HEK293 (cell line): ENCODE measurements at regions not wholly inside any gene's neighbourhood (a gene's known extent, or its start where the extent isn't known, plus 50 kb on each side); places are given as distances from the start of the nearest gene placed in this dataset.

Source experiments
- CTCF ChIA-PET: fragments of 350-600 bp; formaldehyde crosslinking; extraction: SDS; loops from one replicate; lab custom pipeline; 2021; ENCODE audit warnings: antibody characterized with exemption; lab: Yijun Ruan, JAX
- POLR2A ChIA-PET: fragments of 300-600 bp; formaldehyde crosslinking; extraction: SDS; loops from one replicate; lab custom pipeline; 2020; ENCODE audit warnings: antibody characterized with exemption, inconsistent platforms; lab: Yijun Ruan, JAX
- H3K27ac ChIP-seq: fragments of 200-500 bp; sonication (Bioruptor generic); 2 replicates; pipeline ENCODE4 v1.5.1; 2014; ENCODE audit warnings: low read depth, low read length, control low read depth, inconsistent platforms; ENCODE audit errors: extremely low read depth
- H3K36me3 ChIP-seq, 2 experiments: fragments of 200-500 bp in 1 of 2; sonication (Bioruptor generic) in 1 of 2; 1 replicate in 1 of 2; 2 replicates in 1 of 2; pipeline ENCODE4 v1.5.1; 2014 to 2017; ENCODE audit warnings: inconsistent platforms in 2 of 2, low read length in 2 of 2; ENCODE audit not compliant: control insufficient read depth in 2 of 2, insufficient read depth in 1 of 2
- H3K4me1 ChIP-seq: fragments of 200-500 bp; sonication (Bioruptor generic); 2 replicates; pipeline ENCODE4 v1.5.1; 2014; ENCODE audit warnings: mild to moderate bottlenecking, low read length, inconsistent platforms; ENCODE audit not compliant: control insufficient read depth, insufficient read depth
- H3K4me3 ChIP-seq: 2 replicates; pipeline ENCODE4 v1.5.1; 2011; ENCODE audit warnings: low read depth, mild to moderate bottlenecking, control low read depth, low read length, moderate library complexity
- H3K9me3 ChIP-seq: fragments of 200-500 bp; sonication (Bioruptor generic); 2 replicates; pipeline ENCODE4 v1.5.1; 2014; ENCODE audit warnings: low read depth, low read length, inconsistent platforms; ENCODE audit not compliant: control insufficient read depth, insufficient read depth
- BCL11A ChIP-seq: fragments of 450-650 bp; formaldehyde crosslinking; IDR thresholded peaks from 2 replicates; pipeline ENCODE4 v1.5.1; 2016; ENCODE audit warnings: low read depth, missing biosample characterization, missing genetic modification characterization
- GLI4 ChIP-seq: fragments of 450-650 bp; formaldehyde crosslinking; IDR thresholded peaks from 2 replicates; pipeline ENCODE4 v1.5.1; 2016; ENCODE audit warnings: missing biosample characterization, missing genetic modification characterization
- INSM2 ChIP-seq: fragments of 450-650 bp; formaldehyde crosslinking; IDR thresholded peaks from 2 replicates; pipeline ENCODE4 v1.5.1; 2016; ENCODE audit warnings: missing biosample characterization, missing genetic modification characterization
- MYNN ChIP-seq: fragments of 450-650 bp; formaldehyde crosslinking; IDR thresholded peaks from 2 replicates; pipeline ENCODE4 v1.5.1; 2016; ENCODE audit warnings: missing biosample characterization, missing genetic modification characterization, borderline replicate concordance
- MZF1 ChIP-seq: fragments of 450-650 bp; formaldehyde crosslinking; IDR thresholded peaks from 2 replicates; pipeline ENCODE4 v1.5.1; 2017; ENCODE audit warnings: missing biosample characterization, missing genetic modification characterization, borderline replicate concordance
- OVOL3 ChIP-seq: fragments of 450-650 bp; formaldehyde crosslinking; IDR thresholded peaks from 2 replicates; pipeline ENCODE4 v1.5.1; 2016; ENCODE audit warnings: missing biosample characterization, missing genetic modification characterization
- PRDM2 ChIP-seq: fragments of 450-650 bp; formaldehyde crosslinking; IDR thresholded peaks from 2 replicates; pipeline ENCODE4 v1.5.1; 2016; ENCODE audit warnings: missing biosample characterization, missing genetic modification characterization, borderline replicate concordance
- YY2 ChIP-seq: fragments of 450-650 bp; formaldehyde crosslinking; IDR thresholded peaks from 2 replicates; pipeline ENCODE4 v1.5.1; 2016; ENCODE audit warnings: missing biosample characterization, missing genetic modification characterization
- ZNF112 ChIP-seq: fragments of 450-650 bp; formaldehyde crosslinking; IDR thresholded peaks from 2 replicates; pipeline ENCODE4 v1.5.0; 2017; ENCODE audit warnings: missing biosample characterization, missing genetic modification characterization
- ZNF26 ChIP-seq: fragments of 450-650 bp; formaldehyde crosslinking; IDR thresholded peaks from 2 replicates; pipeline ENCODE4 v1.5.1; 2016; ENCODE audit warnings: missing biosample characterization, missing genetic modification characterization
- ZNF266 ChIP-seq: fragments of 450-650 bp; formaldehyde crosslinking; IDR thresholded peaks from 2 replicates; pipeline ENCODE4 v1.5.1; 2016; ENCODE audit warnings: missing biosample characterization, missing genetic modification characterization, low read depth
- ZNF274 ChIP-seq, 2 experiments: fragments of 200-500 bp in 1 of 2; fragments of 450-650 bp in 1 of 2; sonication (Bioruptor generic) in 1 of 2; formaldehyde crosslinking in 1 of 2; IDR thresholded peaks; 2 replicates each; pipeline versions ENCODE4 v1.5.1 to v1.6.1; 2014 to 2016; ENCODE audit warnings: borderline replicate concordance in 1 of 2, inconsistent platforms in 1 of 2, low read length in 1 of 2, missing biosample characterization in 1 of 2, missing genetic modification characterization in 1 of 2
- ZNF302 ChIP-seq: fragments of 450-650 bp; formaldehyde crosslinking; IDR thresholded peaks from 2 replicates; pipeline ENCODE4 v1.5.1; 2016; ENCODE audit warnings: missing biosample characterization, missing genetic modification characterization, low read depth
- ZNF335 ChIP-seq: fragments of 450-650 bp; formaldehyde crosslinking; conservative IDR thresholded peaks from 2 replicates; pipeline ENCODE4 v1.5.1; 2016; ENCODE audit warnings: missing biosample characterization, missing genetic modification characterization
- ZNF398 ChIP-seq: fragments of 450-650 bp; formaldehyde crosslinking; IDR thresholded peaks from 2 replicates; pipeline ENCODE4 v1.5.1; 2017; ENCODE audit warnings: missing biosample characterization, missing genetic modification characterization
- ZNF510 ChIP-seq: fragments of 450-650 bp; formaldehyde crosslinking; IDR thresholded peaks from 2 replicates; pipeline ENCODE4 v1.5.1; 2018; ENCODE audit warnings: mild to moderate bottlenecking, missing genetic modification characterization, missing biosample characterization; ENCODE audit not compliant: insufficient replicate concordance
- ZNF529 ChIP-seq: fragments of 450-650 bp; formaldehyde crosslinking; IDR thresholded peaks from 2 replicates; pipeline ENCODE4 v1.5.1; 2017; ENCODE audit warnings: missing genetic modification characterization, missing biosample characterization; ENCODE audit not compliant: insufficient replicate concordance
- ZNF600 ChIP-seq: fragments of 450-650 bp; formaldehyde crosslinking; IDR thresholded peaks from 2 replicates; pipeline ENCODE4 v1.5.1; 2016; ENCODE audit warnings: missing biosample characterization, missing genetic modification characterization
- ZNF624 ChIP-seq: fragments of 450-650 bp; formaldehyde crosslinking; IDR thresholded peaks from 2 replicates; pipeline ENCODE4 v1.5.1; 2017; ENCODE audit warnings: missing biosample characterization, missing genetic modification characterization
- ZNF645 ChIP-seq: fragments of 450-650 bp; formaldehyde crosslinking; IDR thresholded peaks from 2 replicates; pipeline ENCODE4; 2016; ENCODE audit warnings: missing biosample characterization, missing genetic modification characterization
- ZNF677 ChIP-seq: fragments of 450-650 bp; IDR thresholded peaks from 2 replicates; pipeline ENCODE4 v1.5.0; 2018; ENCODE audit warnings: missing biosample characterization, mild to moderate bottlenecking, missing genetic modification characterization, moderate library complexity
- ZNF704 ChIP-seq: fragments of 450-650 bp; formaldehyde crosslinking; IDR thresholded peaks from 2 replicates; pipeline ENCODE4 v1.5.1; 2016; ENCODE audit warnings: missing biosample characterization, missing genetic modification characterization

- CTCF ChIA-PET: interaction anchor here (0.7 kb wide), 1 partner anchor 686 kb away, joined by 3 read pairs; no protein-coding TSS in a partner anchor
- Histone ChIP-seq H3K9me3 (no peaks in the 10 kb centered on the region), H3K36me3 (no peaks in the 10 kb centered on the region), H3K27ac (no peak overlapping the region), H3K4me3 (no peak overlapping the region), H3K4me1 (no peaks in the 10 kb centered on the region)
- POLR2A ChIA-PET: no interaction called here
- TF ChIP-seq ZNF645 (tag by site-specific recombination): no peak
- TF ChIP-seq ZNF677 (tag by site-specific recombination): no peak
- no peak for TF ChIP-seq ZNF529 (tag by site-specific recombination)
- no peak for TF ChIP-seq ZNF335 (tag by site-specific recombination)
- no peak for TF ChIP-seq INSM2
- no peak for TF ChIP-seq OVOL3 (tag by site-specific recombination)
- TF ChIP-seq PRDM2 (tag by site-specific recombination): no peak
- no peak for TF ChIP-seq ZNF398
- TF ChIP-seq BCL11A (tag by site-specific recombination): no peak
- no peak for TF ChIP-seq ZNF302 (tag by site-specific recombination)
Measured at GRCh38 chr3:176795891-176796290, 401.4 kb downstream of the TBL1XR1 start.

- POLR2A ChIA-PET: no interaction called here
- TF ChIP-seq ZNF26 (tag by site-specific recombination) (no peak), YY2 (tag by site-specific recombination) (no peak), ZNF510 (tag by site-specific recombination) (no peak), ZNF112 (tag by site-specific recombination) (no peak), GLI4 (no peak), ZNF704 (tag by site-specific recombination) (no peak), ZNF600 (tag by site-specific recombination) (no peak), ZNF624 (no peak), ZNF274 (IDR thresholded peaks at IDR 0.05; ENCODE audit: low read length) (no peak), ZNF274 (tag by site-specific recombination; IDR thresholded peaks at IDR 0.05; ENCODE audit: borderline replicate concordance) (no peak), MYNN (no peak), MZF1 (tag by site-specific recombination) (no peak), ZNF266 (no peak)
Measured at GRCh38 chr3:176794406-176794805, 402.9 kb downstream of the TBL1XR1 start.

More at GRCh38 chr3:176794406-176794805, 402.9 kb downstream of the TBL1XR1 start:
- H3K9me3 ChIP-seq: no peaks in the 10 kb centered on the region
- H3K27ac ChIP-seq: no peak overlapping the region
- CTCF ChIA-PET: no interaction called here
- no peaks in the 10 kb centered on the region for H3K36me3 ChIP-seq
- no peaks in the 10 kb centered on the region for H3K4me1 ChIP-seq
- H3K4me3 ChIP-seq: no peak overlapping the region
